ENCODE measurements at regions not wholly inside any gene's neighbourhood (a gene's known extent, or its start where the extent isn't known, plus 50 kb on each side); places are given as distances from the start of the nearest gene placed in this dataset.

DNA sequence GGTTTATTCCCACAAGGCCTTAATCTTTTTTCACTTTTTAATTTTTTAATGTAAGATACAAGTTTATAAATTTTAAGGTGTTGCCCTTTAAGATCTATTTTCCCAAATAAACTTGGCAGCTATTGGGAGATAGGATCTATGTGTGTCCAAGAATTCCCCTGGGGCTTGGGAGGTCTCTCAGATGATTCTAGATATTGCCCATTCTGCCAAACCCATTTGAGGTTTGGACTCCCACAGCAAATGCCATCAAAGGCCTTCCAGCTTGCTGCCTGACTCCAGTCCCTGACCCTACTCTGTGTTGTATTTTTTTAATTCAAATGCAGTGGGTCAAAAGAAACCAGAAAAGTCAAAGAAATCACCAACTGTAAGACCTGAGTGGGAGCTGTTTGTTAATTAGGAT, 120.0 kb upstream of the CHRDL1 start:
- H3K9ac ChIP-seq (ENCODE audit: control insufficient read depth, insufficient read depth, low read length): no peak overlapping the region
- no peak for TF ChIP-seq MEF2A (IDR thresholded peaks at IDR 0.05; ENCODE audit: insufficient read depth, low read depth, low read length)
- no peak for TF ChIP-seq SUPT20H (IDR thresholded peaks at IDR 0.05; ENCODE audit: borderline replicate concordance, control insufficient read depth, low read depth, low read length)
- no peak for TF ChIP-seq EZH2 (IDR thresholded peaks at IDR 0.05; ENCODE audit: borderline replicate concordance, control insufficient read depth, low read depth, low read length)
- TF ChIP-seq NFXL1 (IDR thresholded peaks at IDR 0.05; ENCODE audit: borderline replicate concordance): no peak
- no peak for TF ChIP-seq MYC (IDR thresholded peaks at IDR 0.05; ENCODE audit: insufficient read depth, insufficient read length, insufficient replicate concordance, low read length, severe bottlenecking)
- TF ChIP-seq STAT3 (IDR thresholded peaks at IDR 0.05; ENCODE audit: low read depth, low read length): no peak
- TF ChIP-seq NFYB (IDR thresholded peaks at IDR 0.05; ENCODE audit: insufficient read depth, low read depth, low read length): no peak
- TF ChIP-seq MXI1 (IDR thresholded peaks at IDR 0.05; ENCODE audit: low read depth, low read length): no peak
- TF ChIP-seq RELA (IDR thresholded peaks at IDR 0.05; ENCODE audit: borderline replicate concordance, partially characterized antibody): no peak
- TF ChIP-seq SP1 (IDR thresholded peaks at IDR 0.05; ENCODE audit: low read depth, low read length): no peak
- TF ChIP-seq POLR2A (IDR thresholded peaks at IDR 0.05; ENCODE audit: low read depth, low read length): no peak
- TF ChIP-seq BRCA1 (IDR thresholded peaks at IDR 0.05; ENCODE audit: low read depth, low read length): no peak
- TF ChIP-seq NR2F1 (conservative IDR thresholded peaks at IDR 0.05): no peak
- TF ChIP-seq SMC3 (IDR thresholded peaks at IDR 0.05; ENCODE audit: borderline replicate concordance, low read length): no peak
- TF ChIP-seq IRF4 (IDR thresholded peaks at IDR 0.05; ENCODE audit: low read depth, low read length): no peak
- TF ChIP-seq, protein P1, sequence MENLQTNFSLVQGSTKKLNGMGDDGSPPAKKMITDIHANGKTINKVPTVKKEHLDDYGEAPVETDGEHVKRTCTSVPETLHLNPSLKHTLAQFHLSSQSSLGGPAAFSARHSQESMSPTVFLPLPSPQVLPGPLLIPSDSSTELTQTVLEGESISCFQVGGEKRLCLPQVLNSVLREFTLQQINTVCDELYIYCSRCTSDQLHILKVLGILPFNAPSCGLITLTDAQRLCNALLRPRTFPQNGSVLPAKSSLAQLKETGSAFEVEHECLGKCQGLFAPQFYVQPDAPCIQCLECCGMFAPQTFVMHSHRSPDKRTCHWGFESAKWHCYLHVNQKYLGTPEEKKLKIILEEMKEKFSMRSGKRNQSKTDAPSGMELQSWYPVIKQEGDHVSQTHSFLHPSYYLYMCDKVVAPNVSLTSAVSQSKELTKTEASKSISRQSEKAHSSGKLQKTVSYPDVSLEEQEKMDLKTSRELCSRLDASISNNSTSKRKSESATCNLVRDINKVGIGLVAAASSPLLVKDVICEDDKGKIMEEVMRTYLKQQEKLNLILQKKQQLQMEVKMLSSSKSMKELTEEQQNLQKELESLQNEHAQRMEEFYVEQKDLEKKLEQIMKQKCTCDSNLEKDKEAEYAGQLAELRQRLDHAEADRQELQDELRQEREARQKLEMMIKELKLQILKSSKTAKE (IDR thresholded peaks at IDR 0.05; ENCODE audit: low read depth, poor library complexity, severe bottlenecking): no peak
- TF ChIP-seq ZNF24 (IDR thresholded peaks at IDR 0.05): no peak
- no peak for TF ChIP-seq ETV6 (conservative IDR thresholded peaks at IDR 0.05 in 1 of 2, IDR thresholded peaks at IDR 0.05 in 1 of 2; ENCODE audit: borderline replicate concordance in 1 of 2, low read depth in 1 of 2)
- TF ChIP-seq RAD51 (IDR thresholded peaks at IDR 0.05): no peak
- TF ChIP-seq, protein P2, sequence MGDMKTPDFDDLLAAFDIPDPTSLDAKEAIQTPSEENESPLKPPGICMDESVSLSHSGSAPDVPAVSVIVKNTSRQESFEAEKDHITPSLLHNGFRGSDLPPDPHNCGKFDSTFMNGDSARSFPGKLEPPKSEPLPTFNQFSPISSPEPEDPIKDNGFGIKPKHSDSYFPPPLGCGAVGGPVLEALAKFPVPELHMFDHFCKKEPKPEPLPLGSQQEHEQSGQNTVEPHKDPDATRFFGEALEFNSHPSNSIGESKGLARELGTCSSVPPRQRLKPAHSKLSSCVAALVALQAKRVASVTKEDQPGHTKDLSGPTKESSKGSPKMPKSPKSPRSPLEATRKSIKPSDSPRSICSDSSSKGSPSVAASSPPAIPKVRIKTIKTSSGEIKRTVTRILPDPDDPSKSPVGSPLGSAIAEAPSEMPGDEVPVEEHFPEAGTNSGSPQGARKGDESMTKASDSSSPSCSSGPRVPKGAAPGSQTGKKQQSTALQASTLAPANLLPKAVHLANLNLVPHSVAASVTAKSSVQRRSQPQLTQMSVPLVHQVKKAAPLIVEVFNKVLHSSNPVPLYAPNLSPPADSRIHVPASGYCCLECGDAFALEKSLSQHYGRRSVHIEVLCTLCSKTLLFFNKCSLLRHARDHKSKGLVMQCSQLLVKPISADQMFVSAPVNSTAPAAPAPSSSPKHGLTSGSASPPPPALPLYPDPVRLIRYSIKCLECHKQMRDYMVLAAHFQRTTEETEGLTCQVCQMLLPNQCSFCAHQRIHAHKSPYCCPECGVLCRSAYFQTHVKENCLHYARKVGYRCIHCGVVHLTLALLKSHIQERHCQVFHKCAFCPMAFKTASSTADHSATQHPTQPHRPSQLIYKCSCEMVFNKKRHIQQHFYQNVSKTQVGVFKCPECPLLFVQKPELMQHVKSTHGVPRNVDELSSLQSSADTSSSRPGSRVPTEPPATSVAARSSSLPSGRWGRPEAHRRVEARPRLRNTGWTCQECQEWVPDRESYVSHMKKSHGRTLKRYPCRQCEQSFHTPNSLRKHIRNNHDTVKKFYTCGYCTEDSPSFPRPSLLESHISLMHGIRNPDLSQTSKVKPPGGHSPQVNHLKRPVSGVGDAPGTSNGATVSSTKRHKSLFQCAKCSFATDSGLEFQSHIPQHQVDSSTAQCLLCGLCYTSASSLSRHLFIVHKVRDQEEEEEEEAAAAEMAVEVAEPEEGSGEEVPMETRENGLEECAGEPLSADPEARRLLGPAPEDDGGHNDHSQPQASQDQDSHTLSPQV (IDR thresholded peaks at IDR 0.05): no peak
- no peak overlapping the region for H3K4me2 ChIP-seq (ENCODE audit: control insufficient read depth, insufficient read depth)
- intact Hi-C loops (cut with micrococcal nuclease; ENCODE audit: unreplicated experiment): no loop called here
- no peaks in the 10 kb centered on the region for H3K79me2 ChIP-seq (ENCODE audit: control insufficient read depth, insufficient read depth, low read length)
- ChIA-PET RAD21 (ENCODE audit: unreplicated experiment) (no interaction called here), CTCF (no interaction called here), SMC1A (ENCODE audit: uncharacterized antibody, unreplicated experiment) (no interaction called here), POLR2A (interaction anchor here (0.6 kb wide), 1 partner anchor 191 kb away, joined by 3 read pairs; no protein-coding TSS in a partner anchor)
- no peak for ATAC-seq
- BruUV-seq (replicated peaks): no TSS peak
- no peak for DNase-seq (ENCODE audit: low read depth, low spot score)
- no peaks in the 10 kb centered on the region for H3K27me3 ChIP-seq (replicated peaks in 1 of 2; ENCODE audit: control insufficient read depth in 2 of 2, insufficient read depth in 2 of 2, low read length in 1 of 2)
- H3K4me3 ChIP-seq: no peak overlapping the region
- in situ Hi-C loops (cut with MboI): no loop called here
- H3K4me1 ChIP-seq (ENCODE audit: control insufficient read depth, insufficient read depth, low read length): no peaks in the 10 kb centered on the region
- no peaks in the 10 kb centered on the region for H3K9me3 ChIP-seq (replicated peaks; ENCODE audit: control insufficient read depth, insufficient read depth, low read length)
- FAIRE-seq: no peak
- H2AFZ ChIP-seq (ENCODE audit: control insufficient read depth, low read depth, low read length): no peak overlapping the region
- H4K20me1 ChIP-seq (ENCODE audit: control insufficient read depth, insufficient read depth): no peaks in the 10 kb centered on the region
- H3K36me3 ChIP-seq (ENCODE audit: control insufficient read depth in 2 of 2, insufficient read depth in 2 of 2, low read length in 1 of 2): no peaks in the 10 kb centered on the region
- H3K27ac ChIP-seq (ENCODE audit: control insufficient read depth, insufficient read depth): no peak overlapping the region
